ENCODE measurements at regions not wholly inside any gene's neighbourhood (a gene's known extent, or its start where the extent isn't known, plus 50 kb on each side); places are given as distances from the start of the nearest gene placed in this dataset.

DNA sequence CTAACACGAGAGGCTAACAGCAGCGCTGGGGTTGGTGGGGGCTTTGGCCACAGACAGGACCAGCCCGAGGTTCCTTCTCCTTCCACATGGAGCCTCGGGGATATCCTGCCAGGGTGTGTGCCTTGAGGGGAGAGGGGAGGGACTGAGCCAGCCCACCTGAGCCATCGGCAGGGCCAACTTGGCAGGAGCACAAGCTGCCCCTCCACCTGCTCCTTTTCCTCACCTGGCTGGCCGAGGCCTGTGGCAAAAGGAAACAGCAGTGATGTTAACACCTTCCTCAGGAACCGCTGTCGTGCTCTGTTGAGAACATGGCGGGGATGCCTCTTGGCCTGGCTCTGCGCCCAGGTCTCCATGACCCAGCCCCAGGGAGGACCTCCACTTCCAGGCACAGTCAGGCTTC lies 255.1 kb upstream of the PPP2R2D start:
- Histone ChIP-seq H4K8ac (replicated peaks; ENCODE audit: insufficient read length, low read depth, low read length) (no peak overlapping the region), H4K20me1 (ENCODE audit: control insufficient read depth, insufficient read depth, insufficient read length) (no peaks in the 10 kb centered on the region), H3T11ph (ENCODE audit: low read length) (no peak overlapping the region), H3K9me3 (ENCODE audit: control insufficient read depth, low read depth, low read length) (no peaks in the 10 kb centered on the region), H2BK12ac (ENCODE audit: insufficient read length, low read depth, low read length) (no peak overlapping the region), H3K56ac (ENCODE audit: insufficient read length, low read depth, low read length) (no peak overlapping the region), H3K4ac (ENCODE audit: low read depth, low read length) (no peak overlapping the region), H2AFZ (ENCODE audit: low read length) (no peak overlapping the region), H3K4me2 (ENCODE audit: insufficient read depth, insufficient read length, low read length) (no peak overlapping the region), H3K14ac (ENCODE audit: insufficient read depth, low read length) (no peak overlapping the region), H2BK20ac (ENCODE audit: low read depth, low read length, poor library complexity, severe bottlenecking) (no peak overlapping the region), H3K23ac (ENCODE audit: insufficient read length, low read depth, low read length) (no peak overlapping the region), H3K27ac (ENCODE audit: insufficient read length, low read depth, low read length) (no peak overlapping the region), H3K79me1 (ENCODE audit: insufficient read depth, low read depth, low read length, poor library complexity, severe bottlenecking) (no peaks in the 10 kb centered on the region), H2BK5ac (ENCODE audit: insufficient read length, low read length) (no peak overlapping the region), H2BK15ac (ENCODE audit: low read depth, low read length) (no peak overlapping the region), H3K4me1 (ENCODE audit: insufficient read depth, low read length) (no peaks in the 10 kb centered on the region), H3K23me2 (ENCODE audit: insufficient read length, low read depth, low read length, poor library complexity, severe bottlenecking) (no peaks in the 10 kb centered on the region), H3K18ac (ENCODE audit: insufficient read length, low read depth, low read length) (no peak overlapping the region), H2BK120ac (ENCODE audit: low read depth, low read length, poor library complexity, severe bottlenecking) (no peak overlapping the region), H2AK5ac (ENCODE audit: insufficient read length, low read length) (no peak overlapping the region), H4K91ac (ENCODE audit: insufficient read length, low read depth, low read length) (no peak overlapping the region), H3K27me3 (ENCODE audit: insufficient read depth, low read length) (no peaks in the 10 kb centered on the region), H3K79me2 (ENCODE audit: insufficient read depth, low read length) (no peaks in the 10 kb centered on the region), H3K9ac (ENCODE audit: extremely low read depth, insufficient read length, low read length) (no peak overlapping the region), H4K5ac (ENCODE audit: insufficient read length, low read depth, low read length) (no peak overlapping the region)
- TF ChIP-seq, protein P1, sequence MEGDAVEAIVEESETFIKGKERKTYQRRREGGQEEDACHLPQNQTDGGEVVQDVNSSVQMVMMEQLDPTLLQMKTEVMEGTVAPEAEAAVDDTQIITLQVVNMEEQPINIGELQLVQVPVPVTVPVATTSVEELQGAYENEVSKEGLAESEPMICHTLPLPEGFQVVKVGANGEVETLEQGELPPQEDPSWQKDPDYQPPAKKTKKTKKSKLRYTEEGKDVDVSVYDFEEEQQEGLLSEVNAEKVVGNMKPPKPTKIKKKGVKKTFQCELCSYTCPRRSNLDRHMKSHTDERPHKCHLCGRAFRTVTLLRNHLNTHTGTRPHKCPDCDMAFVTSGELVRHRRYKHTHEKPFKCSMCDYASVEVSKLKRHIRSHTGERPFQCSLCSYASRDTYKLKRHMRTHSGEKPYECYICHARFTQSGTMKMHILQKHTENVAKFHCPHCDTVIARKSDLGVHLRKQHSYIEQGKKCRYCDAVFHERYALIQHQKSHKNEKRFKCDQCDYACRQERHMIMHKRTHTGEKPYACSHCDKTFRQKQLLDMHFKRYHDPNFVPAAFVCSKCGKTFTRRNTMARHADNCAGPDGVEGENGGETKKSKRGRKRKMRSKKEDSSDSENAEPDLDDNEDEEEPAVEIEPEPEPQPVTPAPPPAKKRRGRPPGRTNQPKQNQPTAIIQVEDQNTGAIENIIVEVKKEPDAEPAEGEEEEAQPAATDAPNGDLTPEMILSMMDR (conservative IDR thresholded peaks at IDR 0.05) = no peak
- Mint-ChIP-seq H3K27me3 (ENCODE audit: low read depth) (peaks cover 7% of the 10 kb centered on the region), H3K4me3 (no peak overlapping the region), H3K9me3 (peaks cover 0 to 5% of the 10 kb centered on the region in 2 experiments; a peak in 3 of 5 replicates), H3K4me1 (peaks cover 22 to 30% of the 10 kb centered on the region in 2 experiments), H3K27ac (no peak overlapping the region; a peak in 1 of 7 replicates), H3K36me3 (ENCODE audit: insufficient read depth in 1 of 3, low read depth in 3 of 3) (peaks cover 0 to 4% (median 0%) of the 10 kb centered on the region in 3 experiments; a peak in 4 of 7 replicates)
- DNase-seq = no peak
- no CpG with 5 or more reads among the region's 10 CpGs for WGBS (ENCODE audit: extremely low coverage, insufficient read length, low lambda C conversion rate)
